Endodermal cell (in vitro differentiated cells): ENCODE measurements at regions not wholly inside any gene's neighbourhood (a gene's known extent, or its start where the extent isn't known, plus 50 kb on each side); places are given as distances from the start of the nearest gene placed in this dataset.

ENCODE experiments used
- DNase-seq: peaks from one replicate; pipeline ENCODE4 v3.0.0-alpha.2; 2017
- H3K27ac ChIP-seq: 2 replicates; pipeline ENCODE4 v1.5.1; 2013; ENCODE audit warnings: mild to moderate bottlenecking, low read depth, low read length, moderate library complexity
- H3K27me3 ChIP-seq: 2 replicates; pipeline ENCODE4 v1.6.1; 2013; ENCODE audit warnings: mild to moderate bottlenecking, low read length, moderate library complexity; ENCODE audit not compliant: insufficient read depth, control insufficient read depth, poor library complexity, severe bottlenecking
- H3K36me3 ChIP-seq: 2 replicates; pipeline ENCODE4 v1.7.0; 2013; ENCODE audit warnings: mild to moderate bottlenecking, low read length, moderate library complexity; ENCODE audit not compliant: control insufficient read depth, insufficient read depth
- H3K4me1 ChIP-seq: one replicate; pipeline ENCODE4 v1.7.0; 2013; ENCODE audit warnings: low read length; ENCODE audit not compliant: control insufficient read depth, insufficient read depth
- H3K4me3 ChIP-seq: 2 replicates; pipeline ENCODE4 v1.5.1; 2013; ENCODE audit warnings: mild to moderate bottlenecking, low read length, moderate library complexity
- H3K9ac ChIP-seq: 2 replicates; pipeline ENCODE4 v1.6.1; 2013; ENCODE audit warnings: mild to moderate bottlenecking, low read length, moderate library complexity; ENCODE audit not compliant: poor library complexity, severe bottlenecking; ENCODE audit errors: extremely low read depth
- H3K9me3 ChIP-seq: 2 replicates; pipeline ENCODE4 v1.6.1; 2013; ENCODE audit warnings: mild to moderate bottlenecking, low read length, moderate library complexity; ENCODE audit not compliant: control insufficient read depth
- H3K27ac Mint-ChIP-seq: 2 replicates; pipeline ENCODE4 v1.8.0; 2020; ENCODE audit warnings: mixed read lengths
- H3K27me3 Mint-ChIP-seq: 2 replicates; pipeline ENCODE4 v1.8.0; 2021; ENCODE audit warnings: mild to moderate bottlenecking, mixed read lengths; ENCODE audit not compliant: insufficient read depth
- H3K36me3 Mint-ChIP-seq: 2 replicates; pipeline ENCODE4 v1.8.0; 2020; ENCODE audit warnings: low read depth, mixed read lengths
- H3K4me1 Mint-ChIP-seq: 2 replicates; pipeline ENCODE4 v1.8.0; 2020; ENCODE audit warnings: mixed read lengths
- H3K4me3 Mint-ChIP-seq: 2 replicates; pipeline ENCODE4 v1.8.0; 2020; ENCODE audit warnings: mild to moderate bottlenecking, moderate library complexity, mixed read lengths
- H3K9me3 Mint-ChIP-seq: 2 replicates; pipeline ENCODE4 v1.8.0; 2020; ENCODE audit warnings: mild to moderate bottlenecking, mixed read lengths
- CTCF ChIP-seq: fragments of 200-600 bp; sonication (generic); conservative IDR thresholded peaks from 2 replicates; pipeline ENCODE4 v1.5.0; 2021; ENCODE audit warnings: antibody characterized with exemption, mild to moderate bottlenecking
- WGBS, 2 experiments: methylation state at CpG; one replicate each; pipeline versions ENCODE4 v1.1.5 to v1.1.7; 2013; ENCODE audit warnings: missing lambda C conversion rate in 2 of 2, mixed read lengths in 1 of 2; ENCODE audit not compliant: insufficient coverage in 1 of 2, insufficient read length in 1 of 2; 5-methylcytosine and 5-hydroxymethylcytosine counted together

GRCh38 chr1:96364576-96364975, 357.0 kb upstream of the PTBP2 start:
- H3K4me1 Mint-ChIP-seq = peaks cover 9% of the 10 kb centered on the region

GRCh38 chr1:96365076-96365475, 356.5 kb upstream of the PTBP2 start:
- no peaks in the 10 kb centered on the region for H3K9me3 Mint-ChIP-seq
- Histone ChIP-seq H3K4me1 (peaks cover 6% of the 10 kb centered on the region), H3K36me3 (no peaks in the 10 kb centered on the region), H3K4me3 (no peak overlapping the region), H3K9me3 (no peaks in the 10 kb centered on the region), H3K9ac (no peak overlapping the region), H3K27me3 (no peaks in the 10 kb centered on the region), H3K27ac (no peak overlapping the region)
- H3K27ac Mint-ChIP-seq = no peak overlapping the region
- H3K27me3 Mint-ChIP-seq = no peaks in the 10 kb centered on the region
- H3K4me1 Mint-ChIP-seq = peaks cover 9% of the 10 kb centered on the region
- no peak for TF ChIP-seq CTCF
- no peak for DNase-seq
- H3K4me3 Mint-ChIP-seq = no peak overlapping the region
- 60 to 93% methylated on average over 1 of the region's 1 CpG for WGBS, 2 experiments
- H3K36me3 Mint-ChIP-seq = no peaks in the 10 kb centered on the region

More at GRCh38 chr1:96364576-96364975, 357.0 kb upstream of the PTBP2 start:
- H3K27me3 Mint-ChIP-seq = no peaks in the 10 kb centered on the region
- H3K4me3 Mint-ChIP-seq = no peak overlapping the region
- H3K36me3 Mint-ChIP-seq = no peaks in the 10 kb centered on the region
- H3K9me3 Mint-ChIP-seq = no peaks in the 10 kb centered on the region
- H3K9me3 ChIP-seq = no peaks in the 10 kb centered on the region
- peaks cover 6% of the 10 kb centered on the region for H3K4me1 ChIP-seq
- H3K27me3 ChIP-seq = no peaks in the 10 kb centered on the region
- H3K36me3 ChIP-seq = no peaks in the 10 kb centered on the region
- TF ChIP-seq CTCF = no peak
- DNase-seq = no peak
- no peak overlapping the region for H3K27ac Mint-ChIP-seq
- no peak overlapping the region for H3K27ac ChIP-seq
- no peak overlapping the region for H3K9ac ChIP-seq
- no peak overlapping the region for H3K4me3 ChIP-seq

GRCh38 chr1:96365596-96366390, 355.8 kb upstream of the PTBP2 start:
- no peak overlapping the region for H3K9ac ChIP-seq
- no peak overlapping the region for H3K4me3 Mint-ChIP-seq
- H3K9me3 Mint-ChIP-seq = no peaks in the 10 kb centered on the region
- no peaks in the 10 kb centered on the region for H3K36me3 ChIP-seq
- no peak overlapping the region for H3K4me3 ChIP-seq
- no peaks in the 10 kb centered on the region for H3K27me3 Mint-ChIP-seq
- H3K27ac ChIP-seq = no peak overlapping the region
- WGBS, 2 experiments = 66 to 75% methylated on average over 3 of the region's 3 CpGs
- H3K4me1 ChIP-seq = peaks cover 6% of the 10 kb centered on the region
- H3K27me3 ChIP-seq = no peaks in the 10 kb centered on the region
- DNase-seq = no peak
- no peaks in the 10 kb centered on the region for H3K36me3 Mint-ChIP-seq
- H3K27ac Mint-ChIP-seq = no peak overlapping the region
- peaks cover 9% of the 10 kb centered on the region for H3K4me1 Mint-ChIP-seq
- no peaks in the 10 kb centered on the region for H3K9me3 ChIP-seq
- no peak for TF ChIP-seq CTCF
